Gastroesophageal sphincter (tissue), 3 donors: ENCODE measurements at regions not wholly inside any gene's neighbourhood (a gene's known extent, or its start where the extent isn't known, plus 50 kb on each side); places are given as distances from the start of the nearest gene placed in this dataset.

Source experiments
- POLR2A ChIP-seq, 2 donors: fragments of 450-650 bp; IDR thresholded peaks; one replicate each; pipeline ENCODE4 v1.6.1; 2017; ENCODE audit warnings: antibody characterized with exemption in 2 of 2, mild to moderate bottlenecking in 2 of 2, moderate library complexity in 1 of 2
- POLR2AphosphoS5 ChIP-seq: sonication (generic); formaldehyde crosslinking; IDR thresholded peaks from one replicate; pipeline ENCODE4 v1.6.1; 2017; ENCODE audit warnings: antibody characterized with exemption
- TF ChIP-seq, protein P1 (sequence below), 4 experiments: fragments of 200-600 bp in 2 of 4; fragments of 450-650 bp in 2 of 4; sonication (generic) in 1 of 4; IDR thresholded peaks; one replicate each; pipeline ENCODE4 v1.5.1; 2017 to 2019; ENCODE audit warnings: antibody characterized with exemption in 4 of 4, mild to moderate bottlenecking in 2 of 4, moderate library complexity in 2 of 4

DNA sequence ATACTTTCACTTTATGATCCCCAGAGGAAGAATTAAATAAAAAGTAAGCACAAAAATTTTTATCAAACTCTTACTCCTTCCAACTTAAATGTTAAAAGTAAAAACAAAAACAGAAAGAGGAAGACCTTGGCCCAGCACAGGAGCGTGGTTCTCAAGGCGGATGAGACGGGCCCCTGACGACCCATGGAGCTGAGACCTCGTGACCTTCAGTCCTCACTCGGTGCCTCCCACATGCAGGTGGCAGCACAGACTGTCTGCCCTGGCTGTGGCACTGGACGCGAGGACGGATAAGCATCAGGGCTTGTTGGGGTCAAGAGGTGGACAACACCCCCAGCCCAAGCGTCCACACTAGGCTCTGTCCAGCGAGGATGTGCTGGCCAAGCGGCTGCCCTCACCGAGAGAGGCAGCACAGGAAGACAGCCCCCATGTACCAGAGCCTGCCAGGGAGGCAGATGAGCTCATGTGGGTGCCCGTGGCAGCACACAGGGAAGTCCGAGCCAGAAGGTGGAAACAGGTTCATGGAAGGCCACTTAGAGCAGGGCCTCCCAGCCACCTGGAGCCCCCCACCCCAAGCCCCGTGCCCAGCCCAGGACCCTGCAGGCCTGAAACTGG, 1389.8 kb downstream of the TBC1D22A start:
- TF ChIP-seq, protein P1, sequence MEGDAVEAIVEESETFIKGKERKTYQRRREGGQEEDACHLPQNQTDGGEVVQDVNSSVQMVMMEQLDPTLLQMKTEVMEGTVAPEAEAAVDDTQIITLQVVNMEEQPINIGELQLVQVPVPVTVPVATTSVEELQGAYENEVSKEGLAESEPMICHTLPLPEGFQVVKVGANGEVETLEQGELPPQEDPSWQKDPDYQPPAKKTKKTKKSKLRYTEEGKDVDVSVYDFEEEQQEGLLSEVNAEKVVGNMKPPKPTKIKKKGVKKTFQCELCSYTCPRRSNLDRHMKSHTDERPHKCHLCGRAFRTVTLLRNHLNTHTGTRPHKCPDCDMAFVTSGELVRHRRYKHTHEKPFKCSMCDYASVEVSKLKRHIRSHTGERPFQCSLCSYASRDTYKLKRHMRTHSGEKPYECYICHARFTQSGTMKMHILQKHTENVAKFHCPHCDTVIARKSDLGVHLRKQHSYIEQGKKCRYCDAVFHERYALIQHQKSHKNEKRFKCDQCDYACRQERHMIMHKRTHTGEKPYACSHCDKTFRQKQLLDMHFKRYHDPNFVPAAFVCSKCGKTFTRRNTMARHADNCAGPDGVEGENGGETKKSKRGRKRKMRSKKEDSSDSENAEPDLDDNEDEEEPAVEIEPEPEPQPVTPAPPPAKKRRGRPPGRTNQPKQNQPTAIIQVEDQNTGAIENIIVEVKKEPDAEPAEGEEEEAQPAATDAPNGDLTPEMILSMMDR (IDR thresholded peaks at IDR 0.05) = no peak
- no peak for TF ChIP-seq POLR2A (IDR thresholded peaks at IDR 0.05)
- TF ChIP-seq POLR2AphosphoS5 = no peak
